SK-N-SH (cell line): ENCODE measurements at regions not wholly inside any gene's neighbourhood (a gene's known extent, or its start where the extent isn't known, plus 50 kb on each side); places are given as distances from the start of the nearest gene placed in this dataset.

Experiments
- CHD2 ChIP-seq: fragments of 150-350 bp; IDR thresholded peaks from 2 replicates; pipeline ENCODE4 v1.6.1; 2018; ENCODE audit warnings: low read length; ENCODE audit not compliant: partially characterized antibody
- JUND ChIP-seq: IDR thresholded peaks from 2 replicates; pipeline ENCODE4 v1.4.0; 2012
- POLR2AphosphoS5 ChIP-seq: IDR thresholded peaks from 2 replicates; pipeline ENCODE4 v1.6.1; 2012; ENCODE audit warnings: low read depth, low read length
- RCOR1 ChIP-seq: fragments of 150-350 bp; IDR thresholded peaks from 2 replicates; pipeline ENCODE4 v1.6.1; 2017; ENCODE audit warnings: antibody characterized with exemption, low read length
- RFX5 ChIP-seq: IDR thresholded peaks from 2 replicates; pipeline ENCODE4 v1.6.1; 2012; ENCODE audit warnings: mild to moderate bottlenecking, improper control_type of control experiment, low read length
- SMC3 ChIP-seq: IDR thresholded peaks from 2 replicates; pipeline ENCODE4 v1.6.1; 2012; ENCODE audit warnings: low read depth, low read length, improper control_type of control experiment
- TAF1 ChIP-seq: IDR thresholded peaks from 2 replicates; pipeline ENCODE4 v1.6.1; 2012; ENCODE audit warnings: low read depth, mild to moderate bottlenecking, low read length, moderate library complexity, borderline replicate concordance
- TF ChIP-seq, protein P1 (sequence below): fragments of 200-600 bp; sonication (generic); IDR thresholded peaks from 2 replicates; pipeline ENCODE4 v1.6.1; 2017; ENCODE audit warnings: antibody characterized with exemption, mild to moderate bottlenecking, moderate library complexity
- TF ChIP-seq, protein P2 (sequence below): IDR thresholded peaks from 2 replicates; pipeline ENCODE4 v1.6.1; 2012; ENCODE audit warnings: mild to moderate bottlenecking, low read depth, low read length, moderate library complexity

DNA sequence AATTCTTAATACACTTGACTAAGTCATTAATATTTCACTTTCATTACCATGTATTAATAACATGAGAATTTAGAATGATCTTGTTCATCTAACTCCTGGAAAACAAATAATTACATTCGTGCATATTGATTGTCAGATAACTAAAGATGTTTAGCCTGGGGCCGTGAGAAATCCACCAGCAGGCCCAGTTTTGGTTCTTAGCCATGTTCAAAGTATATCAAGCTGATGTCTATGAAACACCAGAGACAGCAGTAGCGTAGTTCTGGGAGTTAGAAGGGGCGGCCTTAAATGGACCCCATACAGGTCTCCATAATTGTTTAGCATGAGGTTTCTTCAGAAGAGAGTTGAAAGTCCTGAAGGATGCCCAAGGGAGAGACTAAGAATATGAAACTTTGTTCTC, 103.6 kb upstream of the DPH6 start:
- TF ChIP-seq TAF1 (no peak), RCOR1 (no peak), RFX5 (no peak), JUND (no peak), CHD2 (no peak), POLR2AphosphoS5 (no peak), SMC3 (no peak)
- TF ChIP-seq, protein P1, sequence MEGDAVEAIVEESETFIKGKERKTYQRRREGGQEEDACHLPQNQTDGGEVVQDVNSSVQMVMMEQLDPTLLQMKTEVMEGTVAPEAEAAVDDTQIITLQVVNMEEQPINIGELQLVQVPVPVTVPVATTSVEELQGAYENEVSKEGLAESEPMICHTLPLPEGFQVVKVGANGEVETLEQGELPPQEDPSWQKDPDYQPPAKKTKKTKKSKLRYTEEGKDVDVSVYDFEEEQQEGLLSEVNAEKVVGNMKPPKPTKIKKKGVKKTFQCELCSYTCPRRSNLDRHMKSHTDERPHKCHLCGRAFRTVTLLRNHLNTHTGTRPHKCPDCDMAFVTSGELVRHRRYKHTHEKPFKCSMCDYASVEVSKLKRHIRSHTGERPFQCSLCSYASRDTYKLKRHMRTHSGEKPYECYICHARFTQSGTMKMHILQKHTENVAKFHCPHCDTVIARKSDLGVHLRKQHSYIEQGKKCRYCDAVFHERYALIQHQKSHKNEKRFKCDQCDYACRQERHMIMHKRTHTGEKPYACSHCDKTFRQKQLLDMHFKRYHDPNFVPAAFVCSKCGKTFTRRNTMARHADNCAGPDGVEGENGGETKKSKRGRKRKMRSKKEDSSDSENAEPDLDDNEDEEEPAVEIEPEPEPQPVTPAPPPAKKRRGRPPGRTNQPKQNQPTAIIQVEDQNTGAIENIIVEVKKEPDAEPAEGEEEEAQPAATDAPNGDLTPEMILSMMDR = no peak
- TF ChIP-seq, protein P2, sequence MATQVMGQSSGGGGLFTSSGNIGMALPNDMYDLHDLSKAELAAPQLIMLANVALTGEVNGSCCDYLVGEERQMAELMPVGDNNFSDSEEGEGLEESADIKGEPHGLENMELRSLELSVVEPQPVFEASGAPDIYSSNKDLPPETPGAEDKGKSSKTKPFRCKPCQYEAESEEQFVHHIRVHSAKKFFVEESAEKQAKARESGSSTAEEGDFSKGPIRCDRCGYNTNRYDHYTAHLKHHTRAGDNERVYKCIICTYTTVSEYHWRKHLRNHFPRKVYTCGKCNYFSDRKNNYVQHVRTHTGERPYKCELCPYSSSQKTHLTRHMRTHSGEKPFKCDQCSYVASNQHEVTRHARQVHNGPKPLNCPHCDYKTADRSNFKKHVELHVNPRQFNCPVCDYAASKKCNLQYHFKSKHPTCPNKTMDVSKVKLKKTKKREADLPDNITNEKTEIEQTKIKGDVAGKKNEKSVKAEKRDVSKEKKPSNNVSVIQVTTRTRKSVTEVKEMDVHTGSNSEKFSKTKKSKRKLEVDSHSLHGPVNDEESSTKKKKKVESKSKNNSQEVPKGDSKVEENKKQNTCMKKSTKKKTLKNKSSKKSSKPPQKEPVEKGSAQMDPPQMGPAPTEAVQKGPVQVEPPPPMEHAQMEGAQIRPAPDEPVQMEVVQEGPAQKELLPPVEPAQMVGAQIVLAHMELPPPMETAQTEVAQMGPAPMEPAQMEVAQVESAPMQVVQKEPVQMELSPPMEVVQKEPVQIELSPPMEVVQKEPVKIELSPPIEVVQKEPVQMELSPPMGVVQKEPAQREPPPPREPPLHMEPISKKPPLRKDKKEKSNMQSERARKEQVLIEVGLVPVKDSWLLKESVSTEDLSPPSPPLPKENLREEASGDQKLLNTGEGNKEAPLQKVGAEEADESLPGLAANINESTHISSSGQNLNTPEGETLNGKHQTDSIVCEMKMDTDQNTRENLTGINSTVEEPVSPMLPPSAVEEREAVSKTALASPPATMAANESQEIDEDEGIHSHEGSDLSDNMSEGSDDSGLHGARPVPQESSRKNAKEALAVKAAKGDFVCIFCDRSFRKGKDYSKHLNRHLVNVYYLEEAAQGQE = no peak
